CD4-positive, alpha-beta T cell (primary cell): ENCODE measurements at regions not wholly inside any gene's neighbourhood (a gene's known extent, or its start where the extent isn't known, plus 50 kb on each side); places are given as distances from the start of the nearest gene placed in this dataset.

ENCODE experiments used
- ATAC-seq: fragments of 200-7000 bp; cut with Tn5 transposase; one replicate; pipeline ENCODE4 v1.10.0; 2022; ENCODE audit warnings: mild to moderate bottlenecking; ENCODE audit not compliant: poor library complexity
- CTCF ChIA-PET: fragments of 350-600 bp; sonication (Branson Sonifier 250); formaldehyde crosslinking; loops from one replicate; lab custom pipeline; 2021; ENCODE audit warnings: antibody characterized with exemption, inconsistent platforms; lab: Charles Lee
- POLR2A ChIA-PET: fragments of 350-600 bp; sonication (Branson Sonifier 250); formaldehyde crosslinking; loops from one replicate; lab custom pipeline; 2021; ENCODE audit warnings: antibody characterized with exemption, inconsistent platforms; lab: Charles Lee
- DNase-seq, 14 experiments: peaks; one replicate each; pipeline ENCODE4 v3.0.0-alpha.2; 2013 to 2020; ENCODE audit warnings: mixed read lengths in 2 of 14
- H3K27ac ChIP-seq, 2 donors: one replicate each; pipeline versions ENCODE4 v1.5.1 to v1.7.0; 2013; ENCODE audit warnings: low read length in 2 of 2, low read depth in 1 of 2, mild to moderate bottlenecking in 1 of 2
- H3K27me3 ChIP-seq, 2 experiments: 1 replicate in 1 of 2; 2 replicates in 1 of 2; pipeline versions ENCODE4 v1.6.1 to v1.7.0; 2013; ENCODE audit warnings: low read length in 2 of 2, control low read depth in 1 of 2, mild to moderate bottlenecking in 1 of 2, moderate library complexity in 1 of 2; ENCODE audit not compliant: insufficient read depth in 2 of 2, control insufficient read depth in 1 of 2
- H3K36me3 ChIP-seq: one replicate; pipeline ENCODE4 v1.6.1; 2013; ENCODE audit warnings: low read length, control low read depth; ENCODE audit not compliant: insufficient read depth
- H3K4me1 ChIP-seq: one replicate; pipeline ENCODE4 v1.6.1; 2013; ENCODE audit warnings: low read length, control low read depth; ENCODE audit not compliant: insufficient read depth
- H3K4me3 ChIP-seq: one replicate; pipeline ENCODE4 v1.5.1; 2013; ENCODE audit warnings: mild to moderate bottlenecking, low read length, moderate library complexity
- H3K9me3 ChIP-seq, 2 experiments: 1 replicate in 1 of 2; 2 replicates in 1 of 2; pipeline versions ENCODE4 v1.6.1 to v1.7.0; 2013; ENCODE audit warnings: low read length in 2 of 2, mild to moderate bottlenecking in 2 of 2, control low read depth in 1 of 2, moderate library complexity in 1 of 2; ENCODE audit not compliant: control insufficient read depth in 1 of 2, insufficient read depth in 1 of 2
- H3K27ac Mint-ChIP-seq: one replicate; pipeline ENCODE4 v1.8.0; 2020; ENCODE audit warnings: mixed read lengths
- H3K27me3 Mint-ChIP-seq: one replicate; pipeline ENCODE4 v1.8.0; 2021; ENCODE audit warnings: mixed read lengths
- H3K36me3 Mint-ChIP-seq: one replicate; pipeline ENCODE4 v1.8.0; 2021; ENCODE audit warnings: low read depth, mixed read lengths
- H3K4me1 Mint-ChIP-seq: one replicate; pipeline ENCODE4 v1.8.0; 2021; ENCODE audit warnings: low read depth, mixed read lengths
- H3K4me3 Mint-ChIP-seq: one replicate; pipeline ENCODE4 v1.8.0; 2020; ENCODE audit warnings: mild to moderate bottlenecking, mixed read lengths
- H3K9me3 Mint-ChIP-seq: one replicate; pipeline ENCODE4 v1.8.0; 2020; ENCODE audit warnings: mixed read lengths
- intact Hi-C, 2 experiments: fragments of 100-400 bp; cut with DNase I in 1 of 2; cut with micrococcal nuclease in 1 of 2; formaldehyde crosslinking; loops; one replicate each; pipeline versions ENCODE4 v1.15.1 to v1.9.0; 2023 to 2025; cut with DNase I, micrococcal nuclease
- TF ChIP-seq, protein P1 (sequence below): fragments of 200-600 bp; IDR thresholded peaks from one replicate; pipeline ENCODE4 v1.8.0; 2022; ENCODE audit warnings: antibody characterized with exemption, mild to moderate bottlenecking

DNA sequence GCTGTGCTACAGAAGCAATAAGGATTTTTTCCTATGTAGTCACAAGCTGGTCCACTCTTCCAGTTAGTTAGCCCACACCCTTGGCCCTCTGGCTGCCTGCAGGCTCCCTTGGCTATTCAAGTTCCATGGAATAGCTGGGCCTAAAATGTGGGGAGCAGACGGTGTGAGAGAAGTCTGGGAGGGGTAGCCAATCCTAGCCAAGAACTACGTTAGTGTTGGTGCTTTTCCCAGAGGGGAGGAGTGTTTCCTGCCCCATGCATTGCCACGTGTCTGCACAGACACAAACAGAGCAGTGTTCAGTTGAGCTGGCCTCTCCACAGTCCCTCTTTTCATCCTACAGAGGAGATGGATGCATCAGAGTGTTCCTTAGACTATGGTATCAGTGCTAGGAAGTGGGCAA lies 59.0 kb upstream of the IPO9 start:
- DNase-seq (no peak), ATAC-seq (no peak)
- H3K9me3 ChIP-seq, result peaks cover 8 to 10% of the 10 kb centered on the region in 2 experiments
- H3K4me3 Mint-ChIP-seq, result no peak overlapping the region
- peaks cover 6% of the 10 kb centered on the region for H3K36me3 Mint-ChIP-seq
- no peak overlapping the region for H3K4me3 ChIP-seq
- CTCF ChIA-PET, result no interaction called here
- no peak overlapping the region for H3K27ac ChIP-seq
- no peaks in the 10 kb centered on the region for H3K4me1 ChIP-seq
- TF ChIP-seq, protein P1, sequence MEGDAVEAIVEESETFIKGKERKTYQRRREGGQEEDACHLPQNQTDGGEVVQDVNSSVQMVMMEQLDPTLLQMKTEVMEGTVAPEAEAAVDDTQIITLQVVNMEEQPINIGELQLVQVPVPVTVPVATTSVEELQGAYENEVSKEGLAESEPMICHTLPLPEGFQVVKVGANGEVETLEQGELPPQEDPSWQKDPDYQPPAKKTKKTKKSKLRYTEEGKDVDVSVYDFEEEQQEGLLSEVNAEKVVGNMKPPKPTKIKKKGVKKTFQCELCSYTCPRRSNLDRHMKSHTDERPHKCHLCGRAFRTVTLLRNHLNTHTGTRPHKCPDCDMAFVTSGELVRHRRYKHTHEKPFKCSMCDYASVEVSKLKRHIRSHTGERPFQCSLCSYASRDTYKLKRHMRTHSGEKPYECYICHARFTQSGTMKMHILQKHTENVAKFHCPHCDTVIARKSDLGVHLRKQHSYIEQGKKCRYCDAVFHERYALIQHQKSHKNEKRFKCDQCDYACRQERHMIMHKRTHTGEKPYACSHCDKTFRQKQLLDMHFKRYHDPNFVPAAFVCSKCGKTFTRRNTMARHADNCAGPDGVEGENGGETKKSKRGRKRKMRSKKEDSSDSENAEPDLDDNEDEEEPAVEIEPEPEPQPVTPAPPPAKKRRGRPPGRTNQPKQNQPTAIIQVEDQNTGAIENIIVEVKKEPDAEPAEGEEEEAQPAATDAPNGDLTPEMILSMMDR, result no peak
- H3K9me3 Mint-ChIP-seq, result peaks cover 4% of the 10 kb centered on the region
- POLR2A ChIA-PET, result no interaction called here
- intact Hi-C loops, result no loop called here
- H3K4me1 Mint-ChIP-seq, result no peaks in the 10 kb centered on the region
- H3K27me3 ChIP-seq, result no peaks in the 10 kb centered on the region
- H3K27ac Mint-ChIP-seq, result no peak overlapping the region
- no peaks in the 10 kb centered on the region for H3K27me3 Mint-ChIP-seq
- no peaks in the 10 kb centered on the region for H3K36me3 ChIP-seq

DNA sequence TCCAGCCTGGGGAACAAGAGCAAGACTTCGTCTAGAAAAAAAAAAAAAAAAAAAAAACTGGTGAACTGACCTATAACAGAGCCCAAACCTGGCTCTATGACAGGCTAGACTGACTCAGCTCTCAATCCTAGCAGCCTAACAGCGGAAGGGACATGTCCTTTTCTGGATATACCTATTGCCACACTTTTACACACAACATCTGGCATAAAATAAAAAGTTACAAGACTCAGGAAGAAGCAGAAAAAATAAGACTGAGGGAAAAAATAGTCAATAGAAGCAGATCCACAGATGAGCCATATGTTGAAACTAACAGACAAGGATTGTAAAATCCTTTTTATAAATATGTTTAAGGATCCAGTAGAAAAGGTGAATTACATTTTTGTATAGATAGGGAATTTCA lies 57.5 kb upstream of the IPO9 start:
- ChIA-PET POLR2A (no interaction called here), CTCF (no interaction called here)
- intact Hi-C loops, result no loop called here
- Histone ChIP-seq H3K4me3 (no peak overlapping the region), H3K9me3 (peaks cover 8 to 10% of the 10 kb centered on the region in 2 experiments), H3K36me3 (no peaks in the 10 kb centered on the region), H3K27ac (no peak overlapping the region), H3K27me3 (no peaks in the 10 kb centered on the region), H3K4me1 (no peaks in the 10 kb centered on the region)
- Mint-ChIP-seq H3K4me3 (no peak overlapping the region), H3K9me3 (peaks cover 4% of the 10 kb centered on the region), H3K36me3 (peaks cover 6% of the 10 kb centered on the region), H3K27me3 (no peaks in the 10 kb centered on the region), H3K27ac (no peak overlapping the region), H3K4me1 (no peaks in the 10 kb centered on the region)
- TF ChIP-seq, protein P1, result no peak
- DNase-seq (no peak), ATAC-seq (no peak)

DNA sequence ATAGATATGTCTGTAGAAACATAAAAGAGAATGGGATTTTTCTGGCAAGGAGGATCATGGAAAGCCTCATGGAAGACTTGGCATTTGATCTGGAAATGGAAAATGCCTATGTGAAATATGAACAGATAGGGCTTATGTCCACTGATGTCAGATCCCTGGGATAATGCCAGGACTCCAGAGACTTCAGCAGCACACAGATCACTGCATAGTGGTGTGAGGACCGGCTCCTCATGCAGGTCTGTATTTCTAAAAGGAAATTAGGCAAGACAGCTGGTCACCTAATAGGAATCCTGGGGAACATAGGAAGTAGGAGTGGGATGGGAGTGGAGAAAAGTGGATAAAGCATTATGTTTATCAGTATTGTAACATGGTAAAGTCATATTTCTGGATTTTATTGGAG lies 56.8 kb upstream of the IPO9 start:
- TF ChIP-seq, protein P1, result no peak
- Mint-ChIP-seq H3K4me3 (no peak overlapping the region), H3K27ac (no peak overlapping the region), H3K36me3 (peaks cover 6% of the 10 kb centered on the region), H3K9me3 (peaks cover 4% of the 10 kb centered on the region), H3K4me1 (no peaks in the 10 kb centered on the region), H3K27me3 (no peaks in the 10 kb centered on the region)
- ATAC-seq, result no peak
- no peak overlapping the region for H3K27ac ChIP-seq
- intact Hi-C loops, result no loop called here
- H3K36me3 ChIP-seq, result no peaks in the 10 kb centered on the region
- H3K4me3 ChIP-seq, result no peak overlapping the region
- H3K9me3 ChIP-seq, result peaks cover 8 to 10% of the 10 kb centered on the region in 2 experiments
- CTCF ChIA-PET, result no interaction called here
- DNase-seq, result no peak
- H3K4me1 ChIP-seq, result no peaks in the 10 kb centered on the region
- H3K27me3 ChIP-seq, result no peaks in the 10 kb centered on the region
- POLR2A ChIA-PET, result no interaction called here
